Caco-2 (cell line): ENCODE measurements at regions not wholly inside any gene's neighbourhood (a gene's known extent, or its start where the extent isn't known, plus 50 kb on each side); places are given as distances from the start of the nearest gene placed in this dataset.

Experiments
- BruUV-seq: library from RNA; stranded (reverse); fragments of 400-500 nt; replicated peaks from 2 replicates; lab custom pipeline; 2021; lab: Mats Ljungman, UMichigan
- CTCF ChIA-PET: fragments of 300-600 bp; sonication (Branson Sonifier 250); formaldehyde crosslinking; loops from one replicate; lab custom pipeline; 2022; ENCODE audit warnings: antibody characterized with exemption; lab: Charles Lee
- POLR2A ChIA-PET: fragments of 300-600 bp; sonication (Branson Sonifier 250); formaldehyde crosslinking; loops from one replicate; lab custom pipeline; 2022; ENCODE audit warnings: antibody characterized with exemption; lab: Charles Lee
- DNase-seq, 2 experiments: peaks; one replicate each; pipeline versions ENCODE4 v3.0.0 to v3.0.0-alpha.2; 2020 to 2022
- H3K27me3 ChIP-seq: replicated peaks from 2 replicates; pipeline ENCODE4 v1.6.0; 2011; ENCODE audit warnings: low read length; ENCODE audit not compliant: control insufficient read depth, insufficient read depth
- H3K36me3 ChIP-seq: 2 replicates; pipeline ENCODE4 v1.5.1; 2011; ENCODE audit warnings: low read length; ENCODE audit not compliant: control insufficient read depth, insufficient read depth
- H3K4me1 ChIP-seq: fragments of 250-450 bp; sonication (Bioruptor Pico); 2 replicates; pipeline ENCODE4 v1.5.1; 2020; ENCODE audit warnings: mild to moderate bottlenecking
- H3K4me3 ChIP-seq: 2 replicates; pipeline ENCODE4 v1.5.1; 2011; ENCODE audit warnings: low read depth, mild to moderate bottlenecking, control low read depth, low read length
- H3K9me3 ChIP-seq: fragments of 250-450 bp; sonication (Bioruptor Pico); 2 replicates; pipeline ENCODE4 v1.5.1; 2020; ENCODE audit warnings: mild to moderate bottlenecking, moderate library complexity
- H3K27ac Mint-ChIP-seq: one replicate; pipeline ENCODE4 v1.8.0; 2022; ENCODE audit warnings: mixed read lengths; ENCODE audit not compliant: unreplicated experiment
- H3K27me3 Mint-ChIP-seq: one replicate; pipeline ENCODE4 v1.8.0; 2022; ENCODE audit warnings: mixed read lengths; ENCODE audit not compliant: insufficient read depth, unreplicated experiment
- H3K36me3 Mint-ChIP-seq: one replicate; pipeline ENCODE4 v1.8.0; 2022; ENCODE audit warnings: mild to moderate bottlenecking, mixed read lengths; ENCODE audit not compliant: insufficient read depth, unreplicated experiment
- H3K4me1 Mint-ChIP-seq: one replicate; pipeline ENCODE4 v1.8.0; 2022; ENCODE audit warnings: low read depth, mixed read lengths; ENCODE audit not compliant: unreplicated experiment
- H3K4me3 Mint-ChIP-seq: one replicate; pipeline ENCODE4 v1.8.0; 2022; ENCODE audit warnings: mild to moderate bottlenecking, moderate library complexity, mixed read lengths; ENCODE audit not compliant: unreplicated experiment
- H3K9me3 Mint-ChIP-seq: one replicate; pipeline ENCODE4 v1.8.0; 2022; ENCODE audit warnings: mixed read lengths; ENCODE audit not compliant: unreplicated experiment
- CTCF ChIP-seq, 2 experiments: fragments of 200-600 bp in 1 of 2; IDR thresholded peaks; 1 replicate in 1 of 2; 2 replicates in 1 of 2; pipeline versions ENCODE4 v1.5.1 to v1.8.0; 2011 to 2022; ENCODE audit warnings: antibody characterized with exemption in 1 of 2, control low read depth in 1 of 2, inconsistent platforms in 1 of 2, low read depth in 1 of 2, low read length in 1 of 2, mild to moderate bottlenecking in 1 of 2, moderate library complexity in 1 of 2; ENCODE audit not compliant: insufficient read depth in 1 of 2, severe bottlenecking in 1 of 2, unreplicated experiment in 1 of 2
- intact Hi-C: fragments of 100-400 bp; cut with micrococcal nuclease; formaldehyde crosslinking; loops from one replicate; pipeline ENCODE4 v1.10.0; 2022; ENCODE audit not compliant: unreplicated experiment

- TF ChIP-seq CTCF (IDR thresholded peaks at IDR 0.05; ENCODE audit: insufficient read depth in 1 of 2, low read depth in 1 of 2, low read length in 1 of 2, severe bottlenecking in 1 of 2, unreplicated experiment in 1 of 2), result no peak
These were observed 216.7 kb upstream of the SSTR1 start for GRCh38 chr14:37991027-37991426.

GRCh38 chr14:37992499-37992898 lies 215.2 kb upstream of the SSTR1 start:
- H3K27ac Mint-ChIP-seq, result no peak overlapping the region
- no peaks in the 10 kb centered on the region for H3K9me3 Mint-ChIP-seq
- no peak overlapping the region for H3K4me3 Mint-ChIP-seq
- no peaks in the 10 kb centered on the region for H3K36me3 ChIP-seq
- intact Hi-C loops, result no loop called here
- no peak for DNase-seq
- no peaks in the 10 kb centered on the region for H3K27me3 Mint-ChIP-seq
- no peak overlapping the region for H3K4me3 ChIP-seq
- no peaks in the 10 kb centered on the region for H3K36me3 Mint-ChIP-seq
- TF ChIP-seq CTCF (IDR thresholded peaks at IDR 0.05; ENCODE audit: insufficient read depth in 1 of 2, low read depth in 1 of 2, low read length in 1 of 2, severe bottlenecking in 1 of 2, unreplicated experiment in 1 of 2), result no peak
- no peaks in the 10 kb centered on the region for H3K27me3 ChIP-seq
- H3K9me3 ChIP-seq, result no peaks in the 10 kb centered on the region
- no peaks in the 10 kb centered on the region for H3K4me1 Mint-ChIP-seq
- BruUV-seq, result no TSS peak
- H3K4me1 ChIP-seq, result no peaks in the 10 kb centered on the region
- CTCF ChIA-PET, result no interaction called here
- POLR2A ChIA-PET, result no interaction called here

More at GRCh38 chr14:37991027-37991426, 216.7 kb upstream of the SSTR1 start:
- Mint-ChIP-seq H3K9me3 (no peaks in the 10 kb centered on the region), H3K4me1 (no peaks in the 10 kb centered on the region), H3K36me3 (no peaks in the 10 kb centered on the region), H3K27ac (no peak overlapping the region), H3K4me3 (no peak overlapping the region), H3K27me3 (no peaks in the 10 kb centered on the region)
- POLR2A ChIA-PET, result no interaction called here
- intact Hi-C loops, result no loop called here
- DNase-seq, result no peak
- Histone ChIP-seq H3K4me3 (no peak overlapping the region), H3K36me3 (no peaks in the 10 kb centered on the region), H3K9me3 (no peaks in the 10 kb centered on the region), H3K27me3 (no peaks in the 10 kb centered on the region), H3K4me1 (no peaks in the 10 kb centered on the region)
- BruUV-seq, result no TSS peak
- CTCF ChIA-PET, result no interaction called here

- no peaks in the 10 kb centered on the region for H3K27me3 ChIP-seq
- ChIA-PET POLR2A (no interaction called here), CTCF (no interaction called here)
- no peaks in the 10 kb centered on the region for H3K9me3 Mint-ChIP-seq
- no peak overlapping the region for H3K4me3 Mint-ChIP-seq
- H3K36me3 ChIP-seq, result no peaks in the 10 kb centered on the region
- H3K27ac Mint-ChIP-seq, result no peak overlapping the region
- H3K4me3 ChIP-seq, result no peak overlapping the region
- no peaks in the 10 kb centered on the region for H3K27me3 Mint-ChIP-seq
- no peak for DNase-seq
- H3K4me1 ChIP-seq, result no peaks in the 10 kb centered on the region
- no peak for TF ChIP-seq CTCF (IDR thresholded peaks at IDR 0.05; ENCODE audit: insufficient read depth in 1 of 2, low read depth in 1 of 2, low read length in 1 of 2, severe bottlenecking in 1 of 2, unreplicated experiment in 1 of 2)
- no peaks in the 10 kb centered on the region for H3K36me3 Mint-ChIP-seq
- H3K9me3 ChIP-seq, result no peaks in the 10 kb centered on the region
- no TSS peak for BruUV-seq
- no peaks in the 10 kb centered on the region for H3K4me1 Mint-ChIP-seq
- intact Hi-C loops, result no loop called here
These were observed 212.8 kb upstream of the SSTR1 start for GRCh38 chr14:37994846-37995372.
